ENCODE measurements at regions not wholly inside any gene's neighbourhood (a gene's known extent, or its start where the extent isn't known, plus 50 kb on each side); places are given as distances from the start of the nearest gene placed in this dataset.
"Not testable (repeated sequence)": the region's sequence is repeated elsewhere in the genome, so short reads cannot be mapped to it uniquely, and the experiment has no call there.

- Mint-ChIP-seq H3K4me3 (ENCODE audit: unreplicated experiment) (no peak overlapping the region), H3K27me3 (ENCODE audit: insufficient read depth, unreplicated experiment) (peaks cover 21% of the 10 kb centered on the region), H3K27ac (ENCODE audit: unreplicated experiment) (no peak overlapping the region), H3K36me3 (ENCODE audit: insufficient read depth, unreplicated experiment) (no peaks in the 10 kb centered on the region), H3K4me1 (ENCODE audit: low read depth, unreplicated experiment) (no peaks in the 10 kb centered on the region), H3K9me3 (ENCODE audit: unreplicated experiment) (peaks cover 26% of the 10 kb centered on the region)
- no peaks in the 10 kb centered on the region for H3K36me3 ChIP-seq (ENCODE audit: control insufficient read depth, insufficient read depth, low read length)
- no peak overlapping the region for H3K4me3 ChIP-seq (ENCODE audit: low read depth, low read length)
- no TSS peak for BruUV-seq (replicated peaks)
- no peak for DNase-seq
- no peaks in the 10 kb centered on the region for H3K4me1 ChIP-seq
- TF ChIP-seq CTCF (IDR thresholded peaks at IDR 0.05; ENCODE audit: insufficient read depth in 1 of 2, low read depth in 1 of 2, low read length in 1 of 2, severe bottlenecking in 1 of 2, unreplicated experiment in 1 of 2), result no peak
- intact Hi-C loops (cut with micrococcal nuclease; ENCODE audit: unreplicated experiment), result no loop called here
- no peaks in the 10 kb centered on the region for H3K27me3 ChIP-seq (replicated peaks; ENCODE audit: control insufficient read depth, insufficient read depth, low read length)
- H3K9me3 ChIP-seq, result peaks cover 3% of the 10 kb centered on the region; the same call in 1 of the 2 replicates
- CTCF ChIA-PET, result no interaction called here
- POLR2A ChIA-PET, result no interaction called here
Measured at GRCh38 chr10:63042256-63042655, 90.9 kb upstream of the NRBF2 start.

GRCh38 chr10:63033616-63034185 is 99.4 kb upstream of the NRBF2 start:
- H3K27me3 Mint-ChIP-seq (ENCODE audit: insufficient read depth, unreplicated experiment); H3K4me3 Mint-ChIP-seq (ENCODE audit: unreplicated experiment); H3K27ac Mint-ChIP-seq (ENCODE audit: unreplicated experiment); intact Hi-C loops (cut with micrococcal nuclease; ENCODE audit: unreplicated experiment); H3K9me3 ChIP-seq; H3K36me3 ChIP-seq (ENCODE audit: control insufficient read depth, insufficient read depth, low read length); H3K4me1 ChIP-seq; H3K4me1 Mint-ChIP-seq (ENCODE audit: low read depth, unreplicated experiment); DNase-seq; H3K4me3 ChIP-seq (ENCODE audit: low read depth, low read length); H3K27me3 ChIP-seq (replicated peaks; ENCODE audit: control insufficient read depth, insufficient read depth, low read length); BruUV-seq (replicated peaks); H3K36me3 Mint-ChIP-seq (ENCODE audit: insufficient read depth, unreplicated experiment); CTCF ChIA-PET; POLR2A ChIA-PET: not testable (repeated sequence)
- peaks cover 13% of the 10 kb centered on the region for H3K9me3 Mint-ChIP-seq (ENCODE audit: unreplicated experiment)

GRCh38 chr10:63030536-63030935 is 102.6 kb upstream of the NRBF2 start:
- CTCF ChIA-PET, result interaction anchor here (0.7 kb wide), 1 partner anchor 19 kb away, joined by 4 read pairs; no protein-coding TSS in a partner anchor
- intact Hi-C loops (cut with micrococcal nuclease; ENCODE audit: unreplicated experiment), result no loop called here
- no TSS peak for BruUV-seq (replicated peaks)

More at GRCh38 chr10:63030536-63030935, 102.6 kb upstream of the NRBF2 start:
- POLR2A ChIA-PET, result no interaction called here
- Histone ChIP-seq H3K36me3 (ENCODE audit: control insufficient read depth, insufficient read depth, low read length) (no peaks in the 10 kb centered on the region), H3K4me3 (ENCODE audit: low read depth, low read length) (no peak overlapping the region), H3K9me3 (no peaks in the 10 kb centered on the region; the same call in 1 of the 2 replicates), H3K4me1 (no peaks in the 10 kb centered on the region), H3K27me3 (replicated peaks; ENCODE audit: control insufficient read depth, insufficient read depth, low read length) (no peaks in the 10 kb centered on the region)
- Mint-ChIP-seq H3K4me1 (ENCODE audit: low read depth, unreplicated experiment) (no peaks in the 10 kb centered on the region), H3K9me3 (ENCODE audit: unreplicated experiment) (no peaks in the 10 kb centered on the region), H3K27ac (ENCODE audit: unreplicated experiment) (no peak overlapping the region), H3K4me3 (ENCODE audit: unreplicated experiment) (no peak overlapping the region), H3K36me3 (ENCODE audit: insufficient read depth, unreplicated experiment) (no peaks in the 10 kb centered on the region), H3K27me3 (ENCODE audit: insufficient read depth, unreplicated experiment) (peaks cover 5% of the 10 kb centered on the region)
- TF ChIP-seq CTCF (IDR thresholded peaks at IDR 0.05; ENCODE audit: insufficient read depth in 1 of 2, low read depth in 1 of 2, low read length in 1 of 2, severe bottlenecking in 1 of 2, unreplicated experiment in 1 of 2), result no peak
- no peak for DNase-seq
